Endodermal cell (in vitro differentiated cells): ENCODE measurements at regions not wholly inside any gene's neighbourhood (a gene's known extent, or its start where the extent isn't known, plus 50 kb on each side); places are given as distances from the start of the nearest gene placed in this dataset.
"Not testable (repeated sequence)": the region's sequence is repeated elsewhere in the genome, so short reads cannot be mapped to it uniquely, and the experiment has no call there.

Experiments
- DNase-seq: peaks from one replicate; pipeline ENCODE4 v3.0.0-alpha.2; 2017
- H3K27ac ChIP-seq: 2 replicates; pipeline ENCODE4 v1.5.1; 2013; ENCODE audit warnings: mild to moderate bottlenecking, low read depth, low read length, moderate library complexity
- H3K27me3 ChIP-seq: 2 replicates; pipeline ENCODE4 v1.6.1; 2013; ENCODE audit warnings: mild to moderate bottlenecking, low read length, moderate library complexity; ENCODE audit not compliant: insufficient read depth, control insufficient read depth, poor library complexity, severe bottlenecking
- H3K36me3 ChIP-seq: 2 replicates; pipeline ENCODE4 v1.7.0; 2013; ENCODE audit warnings: mild to moderate bottlenecking, low read length, moderate library complexity; ENCODE audit not compliant: control insufficient read depth, insufficient read depth
- H3K4me1 ChIP-seq: one replicate; pipeline ENCODE4 v1.7.0; 2013; ENCODE audit warnings: low read length; ENCODE audit not compliant: control insufficient read depth, insufficient read depth
- H3K4me3 ChIP-seq: 2 replicates; pipeline ENCODE4 v1.5.1; 2013; ENCODE audit warnings: mild to moderate bottlenecking, low read length, moderate library complexity
- H3K9ac ChIP-seq: 2 replicates; pipeline ENCODE4 v1.6.1; 2013; ENCODE audit warnings: mild to moderate bottlenecking, low read length, moderate library complexity; ENCODE audit not compliant: poor library complexity, severe bottlenecking; ENCODE audit errors: extremely low read depth
- H3K9me3 ChIP-seq: 2 replicates; pipeline ENCODE4 v1.6.1; 2013; ENCODE audit warnings: mild to moderate bottlenecking, low read length, moderate library complexity; ENCODE audit not compliant: control insufficient read depth
- H3K27ac Mint-ChIP-seq: 2 replicates; pipeline ENCODE4 v1.8.0; 2020; ENCODE audit warnings: mixed read lengths
- H3K27me3 Mint-ChIP-seq: 2 replicates; pipeline ENCODE4 v1.8.0; 2021; ENCODE audit warnings: mild to moderate bottlenecking, mixed read lengths; ENCODE audit not compliant: insufficient read depth
- H3K36me3 Mint-ChIP-seq: 2 replicates; pipeline ENCODE4 v1.8.0; 2020; ENCODE audit warnings: low read depth, mixed read lengths
- H3K4me1 Mint-ChIP-seq: 2 replicates; pipeline ENCODE4 v1.8.0; 2020; ENCODE audit warnings: mixed read lengths
- H3K4me3 Mint-ChIP-seq: 2 replicates; pipeline ENCODE4 v1.8.0; 2020; ENCODE audit warnings: mild to moderate bottlenecking, moderate library complexity, mixed read lengths
- H3K9me3 Mint-ChIP-seq: 2 replicates; pipeline ENCODE4 v1.8.0; 2020; ENCODE audit warnings: mild to moderate bottlenecking, mixed read lengths
- CTCF ChIP-seq: fragments of 200-600 bp; sonication (generic); conservative IDR thresholded peaks from 2 replicates; pipeline ENCODE4 v1.5.0; 2021; ENCODE audit warnings: antibody characterized with exemption, mild to moderate bottlenecking
- WGBS, 2 experiments: methylation state at CpG; one replicate each; pipeline versions ENCODE4 v1.1.5 to v1.1.7; 2013; ENCODE audit warnings: missing lambda C conversion rate in 2 of 2, mixed read lengths in 1 of 2; ENCODE audit not compliant: insufficient coverage in 1 of 2, insufficient read length in 1 of 2; 5-methylcytosine and 5-hydroxymethylcytosine counted together

GRCh38 chr6:22770054-22770453, 200.7 kb downstream of the HDGFL1 start:
- Mint-ChIP-seq H3K4me1 (no peaks in the 10 kb centered on the region), H3K9me3 (peaks cover 3% of the 10 kb centered on the region), H3K4me3 (no peak overlapping the region), H3K36me3 (no peaks in the 10 kb centered on the region), H3K27me3 (no peaks in the 10 kb centered on the region), H3K27ac (no peak overlapping the region)
- Histone ChIP-seq H3K4me1 (no peaks in the 10 kb centered on the region), H3K4me3 (no peak overlapping the region), H3K27me3 (no peaks in the 10 kb centered on the region), H3K27ac (no peak overlapping the region), H3K9me3 (no peaks in the 10 kb centered on the region), H3K9ac (no peak overlapping the region), H3K36me3 (no peaks in the 10 kb centered on the region)
- DNase-seq = no peak
- 67% methylated on average over 1 of the region's 1 CpG; no CpG with 5 or more reads in 1 of the 2 experiments for WGBS, 2 experiments
- TF ChIP-seq CTCF = no peak

- Mint-ChIP-seq H3K4me1 (no peaks in the 10 kb centered on the region), H3K4me3 (no peak overlapping the region), H3K27me3 (peaks cover 3% of the 10 kb centered on the region), H3K9me3 (peaks cover 17% of the 10 kb centered on the region), H3K27ac (no peak overlapping the region), H3K36me3 (peaks cover 5% of the 10 kb centered on the region)
- DNase-seq = no peak
- 95% methylated on average over 2 of the region's 2 CpGs; no CpG with 5 or more reads in 1 of the 2 experiments for WGBS, 2 experiments
- H3K27me3 ChIP-seq = no peaks in the 10 kb centered on the region
- no peak overlapping the region for H3K9ac ChIP-seq
- H3K9me3 ChIP-seq = peaks cover 14% of the 10 kb centered on the region
- H3K4me1 ChIP-seq = no peaks in the 10 kb centered on the region
- no peaks in the 10 kb centered on the region for H3K36me3 ChIP-seq
- TF ChIP-seq CTCF = no peak
- H3K27ac ChIP-seq = no peak overlapping the region
- H3K4me3 ChIP-seq = no peak overlapping the region
Measured at GRCh38 chr6:22774129-22774528, 204.8 kb downstream of the HDGFL1 start.

- Histone ChIP-seq H3K9me3 (peaks cover 29% of the 10 kb centered on the region), H3K4me3 (peak overlapping the region; percentile 18)
- H3K27me3 Mint-ChIP-seq, H3K27ac ChIP-seq, H3K27me3 ChIP-seq, H3K36me3 Mint-ChIP-seq, H3K36me3 ChIP-seq, H3K4me1 ChIP-seq, H3K4me3 Mint-ChIP-seq, DNase-seq, H3K4me1 Mint-ChIP-seq, H3K9ac ChIP-seq, H3K27ac Mint-ChIP-seq: not testable (repeated sequence)
- 47 to 57% methylated on average over 1 of the region's 1 CpG for WGBS, 2 experiments
- H3K9me3 Mint-ChIP-seq = peaks cover 31% of the 10 kb centered on the region
Measured at GRCh38 chr6:22778438-22778837, 209.1 kb downstream of the HDGFL1 start.

GRCh38 chr6:22779062-22779461, 209.7 kb downstream of the HDGFL1 start:
- H3K36me3 ChIP-seq = no peaks in the 10 kb centered on the region
- H3K4me1 ChIP-seq = peaks cover under 1% of the 10 kb centered on the region
- H3K27me3 ChIP-seq = no peaks in the 10 kb centered on the region
- H3K9ac ChIP-seq = no peak overlapping the region
- no peak overlapping the region for H3K4me3 Mint-ChIP-seq
- peaks cover 5% of the 10 kb centered on the region for H3K36me3 Mint-ChIP-seq
- TF ChIP-seq CTCF = no peak
- peaks cover 31% of the 10 kb centered on the region for H3K9me3 Mint-ChIP-seq
- H3K4me1 Mint-ChIP-seq = no peaks in the 10 kb centered on the region
- H3K27ac Mint-ChIP-seq = no peak overlapping the region
- peaks cover 29% of the 10 kb centered on the region for H3K9me3 ChIP-seq
- peaks cover 3% of the 10 kb centered on the region for H3K27me3 Mint-ChIP-seq
- H3K4me3 ChIP-seq = peak overlapping the region; percentile 18
- no peak for DNase-seq
- H3K27ac ChIP-seq = no peak overlapping the region
- 88 to 100% methylated on average over 1 to 2 of the region's 2 CpGs for WGBS, 2 experiments
